ENCODE measurements at regions not wholly inside any gene's neighbourhood (a gene's known extent, or its start where the extent isn't known, plus 50 kb on each side); places are given as distances from the start of the nearest gene placed in this dataset.

DNA sequence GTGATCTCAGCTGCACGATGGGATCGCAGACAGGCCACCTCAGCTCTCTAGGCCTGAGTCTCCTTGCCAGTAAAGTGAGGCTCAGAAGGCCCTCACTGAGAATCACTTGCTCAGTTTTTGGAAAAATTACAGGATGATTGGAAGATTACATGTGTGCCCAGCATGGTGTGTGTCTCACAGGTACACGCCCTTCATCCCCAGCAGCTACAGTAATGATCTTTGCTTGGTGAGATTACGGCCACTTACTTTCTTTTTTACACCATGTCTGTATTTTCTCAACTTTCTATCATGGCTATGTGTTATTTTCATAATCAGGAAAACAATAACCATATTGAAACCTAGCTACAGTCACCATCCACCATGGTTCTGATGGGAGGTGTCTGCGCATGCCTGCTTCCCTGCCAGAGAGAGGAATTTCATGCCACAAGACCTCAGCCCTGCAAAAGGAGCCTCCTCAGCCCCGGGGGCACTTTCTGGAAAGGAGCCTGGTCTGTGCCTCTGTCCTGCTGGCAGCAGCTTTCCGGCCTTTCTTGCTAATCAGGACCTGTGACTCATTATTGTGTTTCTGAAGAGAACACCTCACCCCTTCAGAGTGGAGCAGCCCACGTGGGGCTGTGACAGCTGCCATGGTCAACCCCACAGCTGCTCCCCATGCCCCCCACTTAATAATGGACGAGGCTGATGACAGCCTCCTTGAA, 64.2 kb upstream of the OLFM1 start:
- Histone ChIP-seq H3K4me3 (no peak overlapping the region), H3K27me3 (no peaks in the 10 kb centered on the region), H3K27ac (no peak overlapping the region), H3K4me1 (replicated peaks in 1 of 2) (no peaks in the 10 kb centered on the region), H3K36me3 (replicated peaks in 1 of 2) (no peaks in the 10 kb centered on the region), H3K9me3 (replicated peaks in 1 of 3) (no peaks in the 10 kb centered on the region)
- peak in 6 of 7 donors; percentile 22 to 56 (median 36) for DNase-seq
- 55 to 79% (median 59%) methylated on average over 6 to 9 of the region's 9 CpGs for WGBS, 4 donors
- no peak for TF ChIP-seq CTCF (IDR thresholded peaks at IDR 0.05)
- intact Hi-C loops (cut with DNase I) = no loop called here

- DNase-seq = no peak
Measured at GRCh38 chr9:135023786-135024405, 63.6 kb upstream of the OLFM1 start.

DNA sequence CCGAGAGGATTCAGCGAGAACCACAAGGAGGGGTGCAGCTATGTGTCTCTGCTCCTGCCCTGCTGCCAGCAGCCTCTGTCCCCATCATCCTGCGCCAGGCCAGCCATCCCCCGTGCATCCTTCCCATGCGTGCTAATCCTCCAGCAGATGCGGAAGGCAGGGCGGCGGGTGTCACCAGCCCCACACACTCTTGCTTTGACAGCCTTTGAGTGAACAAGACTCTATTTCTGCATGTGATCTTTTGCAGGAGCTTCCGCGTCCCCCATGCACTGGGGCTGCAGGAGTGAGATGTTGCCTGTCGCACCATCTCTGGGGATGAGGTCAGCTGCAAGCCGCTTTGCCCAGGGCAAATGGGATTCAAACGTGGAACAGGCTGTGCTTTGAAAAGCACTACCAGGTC, 58.0 kb upstream of the OLFM1 start:
- no peak for DNase-seq
- 86 to 89% (median 87%) methylated on average over 11 to 13 of the region's 13 CpGs for WGBS, 4 donors
- H3K27ac ChIP-seq = no peak overlapping the region
- no peak for TF ChIP-seq POLR2A (IDR thresholded peaks at IDR 0.05)
- no peak for TF ChIP-seq CTCF (IDR thresholded peaks at IDR 0.05)
- intact Hi-C loops (cut with DNase I) = no loop called here
- H3K36me3 ChIP-seq (replicated peaks in 1 of 2) = no peaks in the 10 kb centered on the region
- no peaks in the 10 kb centered on the region for H3K4me1 ChIP-seq (replicated peaks in 1 of 2)
- no peaks in the 10 kb centered on the region for H3K27me3 ChIP-seq
- no peaks in the 10 kb centered on the region for H3K9me3 ChIP-seq (replicated peaks in 1 of 3)
- H3K4me3 ChIP-seq = no peak overlapping the region

More at GRCh38 chr9:135023786-135024405, 63.6 kb upstream of the OLFM1 start:
- H3K27ac ChIP-seq = no peak overlapping the region
- intact Hi-C loops (cut with DNase I) = no loop called here
- H3K4me1 ChIP-seq (replicated peaks in 1 of 2) = no peaks in the 10 kb centered on the region
- no peaks in the 10 kb centered on the region for H3K27me3 ChIP-seq
- 73 to 84% (median 77%) methylated on average over 15 of the region's 15 CpGs for WGBS, 4 donors
- H3K36me3 ChIP-seq (replicated peaks in 1 of 2) = no peaks in the 10 kb centered on the region
- TF ChIP-seq CTCF (IDR thresholded peaks at IDR 0.05) (no peak), POLR2A (IDR thresholded peaks at IDR 0.05) (no peak)
- no peaks in the 10 kb centered on the region for H3K9me3 ChIP-seq (replicated peaks in 1 of 3)
- H3K4me3 ChIP-seq = no peak overlapping the region

DNA sequence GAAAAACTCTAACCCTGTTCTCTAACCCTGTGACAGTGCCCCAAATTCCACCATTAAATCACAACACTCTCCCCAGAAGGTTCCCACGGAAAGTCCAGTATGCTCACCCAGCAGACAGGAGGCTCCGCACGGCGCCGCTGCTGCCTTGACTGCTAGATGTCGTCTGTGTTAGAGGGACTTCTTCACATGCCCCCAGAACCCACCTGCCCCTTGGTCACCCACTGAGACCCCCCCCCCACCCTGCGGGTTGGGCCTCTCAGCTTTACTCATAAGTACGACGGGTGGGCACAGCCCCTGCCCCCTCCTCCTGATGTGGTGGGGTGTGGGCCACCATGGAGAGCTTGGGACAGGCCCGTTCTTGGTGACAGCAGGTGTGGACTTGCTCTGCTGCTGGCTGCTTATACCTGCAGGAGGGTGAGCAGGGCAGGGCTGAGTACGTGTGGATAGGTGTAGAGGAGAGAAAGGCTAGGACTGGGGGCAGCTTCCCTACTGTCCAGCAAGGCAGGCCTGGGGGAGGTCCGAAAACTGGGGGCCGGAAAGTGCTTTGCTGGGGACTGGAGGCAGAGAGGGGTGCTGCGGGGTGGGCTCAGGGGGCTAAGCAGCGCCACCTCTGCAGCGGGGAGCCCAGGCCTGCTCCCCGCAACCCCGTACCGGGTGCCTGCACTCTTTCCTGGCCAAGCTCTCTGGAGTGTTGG, 57.5 kb upstream of the OLFM1 start:
- DNase-seq = no peak
- no peaks in the 10 kb centered on the region for H3K27me3 ChIP-seq

More for the DNA sequence above, 57.5 kb upstream of the OLFM1 start:
- TF ChIP-seq CTCF (IDR thresholded peaks at IDR 0.05) = no peak
- TF ChIP-seq POLR2A (IDR thresholded peaks at IDR 0.05) = no peak
- H3K36me3 ChIP-seq (replicated peaks in 1 of 2) = no peaks in the 10 kb centered on the region
- 72 to 79% (median 76%) methylated on average over 18 to 19 of the region's 19 CpGs for WGBS, 4 donors
- no peaks in the 10 kb centered on the region for H3K4me1 ChIP-seq (replicated peaks in 1 of 2)
- no peaks in the 10 kb centered on the region for H3K9me3 ChIP-seq (replicated peaks in 1 of 3)
- no peak overlapping the region for H3K27ac ChIP-seq
- intact Hi-C loops (cut with DNase I) = no loop called here
- no peak overlapping the region for H3K4me3 ChIP-seq
